ENCODE measurements at regions not wholly inside any gene's neighbourhood (a gene's known extent, or its start where the extent isn't known, plus 50 kb on each side); places are given as distances from the start of the nearest gene placed in this dataset.
"Not testable (repeated sequence)": the region's sequence is repeated elsewhere in the genome, so short reads cannot be mapped to it uniquely, and the experiment has no call there.

- no peak for DNase-seq (ENCODE audit: extremely low spot score, insufficient read length, low read depth)
- no peak for FAIRE-seq
These were observed 129.5 kb upstream of the NYAP2 start for GRCh38 chr2:225270053-225270452.

GRCh38 chr2:225254363-225254762, 145.1 kb upstream of the NYAP2 start:
- DNase-seq (ENCODE audit: extremely low spot score, insufficient read length, low read depth) = no peak
- FAIRE-seq = no peak

- DNase-seq (ENCODE audit: extremely low spot score, insufficient read length, low read depth) (no peak), FAIRE-seq (no peak)
These were observed 154.6 kb upstream of the NYAP2 start for GRCh38 chr2:225244933-225245332.

- FAIRE-seq = no peak
These were observed 162.7 kb upstream of the NYAP2 start for GRCh38 chr2:225236769-225237323.

GRCh38 chr2:225233234-225233633, 166.3 kb upstream of the NYAP2 start:
- no peak for DNase-seq (ENCODE audit: extremely low spot score, insufficient read length, low read depth)
- no peak for FAIRE-seq

More at GRCh38 chr2:225236769-225237323, 162.7 kb upstream of the NYAP2 start:
- DNase-seq (ENCODE audit: extremely low spot score, insufficient read length, low read depth) = no peak

- no peak for DNase-seq (ENCODE audit: extremely low spot score, insufficient read length, low read depth)
- FAIRE-seq = no peak
These were observed 167.6 kb upstream of the NYAP2 start for GRCh38 chr2:225231900-225232299.

- not testable (repeated sequence) for FAIRE-seq; DNase-seq (ENCODE audit: extremely low spot score, insufficient read length, low read depth)
These were observed 170.2 kb upstream of the NYAP2 start for GRCh38 chr2:225229346-225229745.

GRCh38 chr2:225226441-225226840, 173.1 kb upstream of the NYAP2 start:
- no peak for FAIRE-seq
- no peak for DNase-seq (ENCODE audit: extremely low spot score, insufficient read length, low read depth)

- FAIRE-seq = no peak
These were observed 176.2 kb upstream of the NYAP2 start for GRCh38 chr2:225223301-225223700.

GRCh38 chr2:225207471-225207870, 165.2 kb upstream of the DOCK10 start:
- DNase-seq (ENCODE audit: extremely low spot score, insufficient read length, low read depth) (no peak), FAIRE-seq (no peak)

More at GRCh38 chr2:225223301-225223700, 176.2 kb upstream of the NYAP2 start:
- no peak for DNase-seq (ENCODE audit: extremely low spot score, insufficient read length, low read depth)

GRCh38 chr2:225207043-225207442, 164.8 kb upstream of the DOCK10 start:
- FAIRE-seq (no peak), DNase-seq (ENCODE audit: extremely low spot score, insufficient read length, low read depth) (no peak)

GRCh38 chr2:225196579-225196978, 154.3 kb upstream of the DOCK10 start:
- DNase-seq (ENCODE audit: extremely low spot score, insufficient read length, low read depth) = no peak
- FAIRE-seq = no peak

- no peak for FAIRE-seq
- DNase-seq (ENCODE audit: extremely low spot score, insufficient read length, low read depth) = no peak
These were observed 150.6 kb upstream of the DOCK10 start for GRCh38 chr2:225192869-225193268.

GRCh38 chr2:225190987-225191386, 148.7 kb upstream of the DOCK10 start:
- FAIRE-seq = no peak
- no peak for DNase-seq (ENCODE audit: extremely low spot score, insufficient read length, low read depth)

- no peak for FAIRE-seq
These were observed 142.7 kb upstream of the DOCK10 start for GRCh38 chr2:225184948-225185347.

GRCh38 chr2:225182126-225182525, 139.9 kb upstream of the DOCK10 start:
- FAIRE-seq = no peak
- DNase-seq (ENCODE audit: extremely low spot score, insufficient read length, low read depth) = no peak

More at GRCh38 chr2:225184948-225185347, 142.7 kb upstream of the DOCK10 start:
- DNase-seq (ENCODE audit: extremely low spot score, insufficient read length, low read depth) = no peak

GRCh38 chr2:225177098-225177497, 134.8 kb upstream of the DOCK10 start:
- no peak for DNase-seq (ENCODE audit: extremely low spot score, insufficient read length, low read depth)
- no peak for FAIRE-seq

- DNase-seq (ENCODE audit: extremely low spot score, insufficient read length, low read depth) (no peak), FAIRE-seq (no peak)
These were observed 131.6 kb upstream of the DOCK10 start for GRCh38 chr2:225173909-225174308.

GRCh38 chr2:225171350-225171749, 129.1 kb upstream of the DOCK10 start:
- no peak for FAIRE-seq
- no peak for DNase-seq (ENCODE audit: extremely low spot score, insufficient read length, low read depth)

- FAIRE-seq (no peak), DNase-seq (ENCODE audit: extremely low spot score, insufficient read length, low read depth) (no peak)
These were observed 127.9 kb upstream of the DOCK10 start for GRCh38 chr2:225170162-225170561.

GRCh38 chr2:225169396-225169795, 127.1 kb upstream of the DOCK10 start:
- no peak for DNase-seq (ENCODE audit: extremely low spot score, insufficient read length, low read depth)
- no peak for FAIRE-seq

GRCh38 chr2:225165052-225165451, 122.8 kb upstream of the DOCK10 start:
- FAIRE-seq (no peak), DNase-seq (ENCODE audit: extremely low spot score, insufficient read length, low read depth) (no peak)
